SK-N-MC (cell line): ENCODE measurements at regions not wholly inside any gene's neighbourhood (a gene's known extent, or its start where the extent isn't known, plus 50 kb on each side); places are given as distances from the start of the nearest gene placed in this dataset.

ENCODE experiments used
- EZH2 ChIP-seq: fragments of 200-600 bp; sonication (generic); IDR thresholded peaks from one replicate; pipeline ENCODE4 v1.6.1; 2017; ENCODE audit warnings: antibody characterized with exemption
- POLR2AphosphoS5 ChIP-seq: IDR thresholded peaks from 2 replicates; pipeline ENCODE4 v1.6.1; 2012; ENCODE audit warnings: mild to moderate bottlenecking, low read depth, low read length, borderline replicate concordance

DNA sequence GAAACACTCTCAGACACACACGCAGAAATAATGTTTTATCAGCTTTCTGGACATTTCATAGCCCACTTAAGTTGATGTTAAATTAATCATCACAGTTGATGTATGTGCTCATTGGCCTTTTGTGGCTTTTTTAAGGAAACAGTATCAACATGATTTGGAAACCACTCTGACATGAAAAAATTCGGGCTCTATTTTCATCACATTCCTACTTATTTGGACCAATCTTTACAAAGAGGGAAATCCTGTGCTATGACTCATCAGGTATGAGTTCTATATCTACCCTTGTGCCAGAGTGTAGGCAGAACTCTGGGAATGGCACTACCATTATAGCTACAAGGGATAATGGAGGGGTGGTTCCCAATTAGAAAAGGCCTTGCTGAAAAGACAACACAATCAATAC lies 388.4 kb upstream of the PTGER4 start:
- no peak for TF ChIP-seq EZH2
- no peak for TF ChIP-seq POLR2AphosphoS5
